Neural cell (in vitro differentiated cells): ENCODE measurements at regions not wholly inside any gene's neighbourhood (a gene's known extent, or its start where the extent isn't known, plus 50 kb on each side); places are given as distances from the start of the nearest gene placed in this dataset.

Experiments used
- H2AFZ ChIP-seq: fragments of 200-600, 300-800 bp; sonication (generic), shearing (Covaris generic); 2 replicates; pipeline ENCODE4 v1.6.0; 2014; ENCODE audit warnings: low read depth, mild to moderate bottlenecking, antibody characterized with exemption, low read length, moderate library complexity
- H3F3A ChIP-seq: fragments of 200-600 bp; shearing (Covaris generic); 2 replicates; pipeline ENCODE4 v1.6.1; 2016; ENCODE audit warnings: mild to moderate bottlenecking, moderate library complexity, mixed read lengths, antibody characterized with exemption, low read length; ENCODE audit not compliant: insufficient read depth, poor library complexity, severe bottlenecking
- H3K27ac ChIP-seq: fragments of 200-600, 300-800 bp; sonication (generic), shearing (Covaris generic); 2 replicates; pipeline ENCODE4 v1.5.1; 2014; ENCODE audit warnings: mild to moderate bottlenecking, low read length, moderate library complexity
- H3K27me3 ChIP-seq: fragments of 300-800, 200-600 bp; sonication (generic), shearing (Covaris generic); 2 replicates; pipeline ENCODE4 v1.6.0; 2014; ENCODE audit warnings: mild to moderate bottlenecking, low read depth, low read length, moderate library complexity; ENCODE audit not compliant: insufficient read depth
- H3K36me3 ChIP-seq: fragments of 300-800, 200-600 bp; sonication (generic), shearing (Covaris generic); 2 replicates; pipeline ENCODE4 v1.5.1; 2014; ENCODE audit warnings: mild to moderate bottlenecking, antibody characterized with exemption, low read length, moderate library complexity; ENCODE audit not compliant: insufficient read depth
- H3K4me2 ChIP-seq: fragments of 300-800, 200-600 bp; sonication (generic), shearing (Covaris generic); 2 replicates; pipeline ENCODE4 v1.6.0; 2014; ENCODE audit warnings: mild to moderate bottlenecking, low read length
- H3K4me3 ChIP-seq: fragments of 300-800, 200-600 bp; sonication (generic), shearing (Covaris generic); 2 replicates; pipeline ENCODE4 v1.5.1; 2014; ENCODE audit warnings: mild to moderate bottlenecking, low read length, moderate library complexity
- H3K79me2 ChIP-seq: fragments of 200-600 bp; shearing (Covaris generic); replicated peaks from 2 replicates; pipeline ENCODE4 v1.6.0; 2014; ENCODE audit warnings: mild to moderate bottlenecking, low read length, moderate library complexity; ENCODE audit not compliant: insufficient read depth
- H3K9ac ChIP-seq: fragments of 300-800, 200-600 bp; sonication (generic), shearing (Covaris generic); 2 replicates; pipeline ENCODE4 v1.6.1; 2016; ENCODE audit warnings: mild to moderate bottlenecking, low read length, mixed read lengths
- H3K9me2 ChIP-seq: fragments of 200-600 bp; shearing (Covaris generic); 2 replicates; pipeline ENCODE4 v1.6.1; 2016; ENCODE audit warnings: mild to moderate bottlenecking, low read length, mixed read lengths; ENCODE audit not compliant: insufficient read depth
- H3K9me3 ChIP-seq: fragments of 200-600, 300-800 bp; sonication (generic), shearing (Covaris generic); 2 replicates; pipeline ENCODE4 v1.6.1; 2016; ENCODE audit warnings: mild to moderate bottlenecking, mixed run types, low read length, moderate library complexity, mixed read lengths
- H4K20me1 ChIP-seq: fragments of 200-600 bp; shearing (Covaris generic); 2 replicates; pipeline ENCODE4 v1.6.1; 2016; ENCODE audit warnings: mild to moderate bottlenecking, mixed run types; ENCODE audit not compliant: insufficient read depth
- EP300 ChIP-seq: fragments of 450-650 bp; conservative IDR thresholded peaks from 2 replicates; pipeline ENCODE4 v1.6.1; 2014; ENCODE audit warnings: antibody characterized with exemption, mild to moderate bottlenecking, moderate library complexity; ENCODE audit not compliant: poor library complexity, severe bottlenecking
- EZH2 ChIP-seq: fragments of 200-600, 300-800 bp; shearing (Covaris generic), sonication (generic); IDR thresholded peaks from 2 replicates; pipeline ENCODE4 v1.6.1; 2014; ENCODE audit warnings: antibody characterized with exemption, low read length, borderline replicate concordance, mild to moderate bottlenecking; ENCODE audit not compliant: insufficient read depth, poor library complexity, severe bottlenecking
- MXI1 ChIP-seq: fragments of 450-650 bp; conservative IDR thresholded peaks from 2 replicates; pipeline ENCODE4 v1.6.1; 2014; ENCODE audit warnings: antibody characterized with exemption, mild to moderate bottlenecking; ENCODE audit not compliant: poor library complexity, severe bottlenecking
- POLR2AphosphoS5 ChIP-seq: IDR thresholded peaks from 2 replicates; pipeline ENCODE4 v1.6.1; 2012
- RAD21 ChIP-seq: fragments of 450-650 bp; conservative IDR thresholded peaks from 2 replicates; pipeline ENCODE4 v1.6.1; 2014; ENCODE audit warnings: antibody characterized with exemption, mild to moderate bottlenecking, moderate library complexity
- SMC3 ChIP-seq: fragments of 450-650 bp; conservative IDR thresholded peaks from 2 replicates; pipeline ENCODE4 v1.6.1; 2014; ENCODE audit warnings: antibody characterized with exemption, mild to moderate bottlenecking, moderate library complexity; ENCODE audit not compliant: poor library complexity
- TAF1 ChIP-seq: IDR thresholded peaks from 2 replicates; pipeline ENCODE4 v1.6.1; 2012; ENCODE audit warnings: low read depth
- TF ChIP-seq, protein P1 (sequence below): IDR thresholded peaks from 2 replicates; pipeline ENCODE4 v1.6.1; 2012; ENCODE audit warnings: borderline replicate concordance
- TF ChIP-seq, protein P2 (sequence below): fragments of 450-650 bp; IDR thresholded peaks from 2 replicates; pipeline ENCODE4 v1.5.1; 2014; ENCODE audit warnings: antibody characterized with exemption, mild to moderate bottlenecking, moderate library complexity; ENCODE audit not compliant: poor library complexity, severe bottlenecking

DNA sequence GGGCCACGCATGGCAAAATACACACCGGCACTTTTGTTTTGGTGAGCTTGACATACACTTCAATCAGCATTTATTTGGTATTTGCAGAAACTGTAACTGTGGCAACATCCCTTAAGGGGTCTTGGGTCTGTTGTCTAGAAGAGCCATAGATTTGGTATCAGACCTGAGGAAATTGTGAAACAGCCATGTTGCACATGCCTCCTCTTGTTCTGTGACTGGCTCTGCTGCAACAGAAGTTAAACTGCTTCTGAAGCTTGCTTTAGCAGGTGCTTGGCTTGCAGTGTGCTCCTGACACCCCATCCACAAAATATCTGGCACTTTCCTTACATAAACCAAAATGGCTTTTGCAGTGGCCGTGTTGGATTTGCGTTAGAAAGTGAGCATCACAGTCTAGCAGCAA is 247.3 kb downstream of the GATA3 start:
- Histone ChIP-seq H3K36me3 (no peaks in the 10 kb centered on the region), H2AFZ (no peak overlapping the region), H3K4me3 (no peak overlapping the region), H3K79me2 (no peaks in the 10 kb centered on the region), H3K9me3 (no peaks in the 10 kb centered on the region), H3F3A (no peaks in the 10 kb centered on the region), H3K9me2 (no peaks in the 10 kb centered on the region), H4K20me1 (no peaks in the 10 kb centered on the region), H3K27me3 (no peaks in the 10 kb centered on the region), H3K27ac (no peak overlapping the region), H3K9ac (no peak overlapping the region), H3K4me2 (no peak overlapping the region)
- TF ChIP-seq SMC3 = no peak
- TF ChIP-seq TAF1 = no peak
- no peak for TF ChIP-seq EZH2
- TF ChIP-seq, protein P1, sequence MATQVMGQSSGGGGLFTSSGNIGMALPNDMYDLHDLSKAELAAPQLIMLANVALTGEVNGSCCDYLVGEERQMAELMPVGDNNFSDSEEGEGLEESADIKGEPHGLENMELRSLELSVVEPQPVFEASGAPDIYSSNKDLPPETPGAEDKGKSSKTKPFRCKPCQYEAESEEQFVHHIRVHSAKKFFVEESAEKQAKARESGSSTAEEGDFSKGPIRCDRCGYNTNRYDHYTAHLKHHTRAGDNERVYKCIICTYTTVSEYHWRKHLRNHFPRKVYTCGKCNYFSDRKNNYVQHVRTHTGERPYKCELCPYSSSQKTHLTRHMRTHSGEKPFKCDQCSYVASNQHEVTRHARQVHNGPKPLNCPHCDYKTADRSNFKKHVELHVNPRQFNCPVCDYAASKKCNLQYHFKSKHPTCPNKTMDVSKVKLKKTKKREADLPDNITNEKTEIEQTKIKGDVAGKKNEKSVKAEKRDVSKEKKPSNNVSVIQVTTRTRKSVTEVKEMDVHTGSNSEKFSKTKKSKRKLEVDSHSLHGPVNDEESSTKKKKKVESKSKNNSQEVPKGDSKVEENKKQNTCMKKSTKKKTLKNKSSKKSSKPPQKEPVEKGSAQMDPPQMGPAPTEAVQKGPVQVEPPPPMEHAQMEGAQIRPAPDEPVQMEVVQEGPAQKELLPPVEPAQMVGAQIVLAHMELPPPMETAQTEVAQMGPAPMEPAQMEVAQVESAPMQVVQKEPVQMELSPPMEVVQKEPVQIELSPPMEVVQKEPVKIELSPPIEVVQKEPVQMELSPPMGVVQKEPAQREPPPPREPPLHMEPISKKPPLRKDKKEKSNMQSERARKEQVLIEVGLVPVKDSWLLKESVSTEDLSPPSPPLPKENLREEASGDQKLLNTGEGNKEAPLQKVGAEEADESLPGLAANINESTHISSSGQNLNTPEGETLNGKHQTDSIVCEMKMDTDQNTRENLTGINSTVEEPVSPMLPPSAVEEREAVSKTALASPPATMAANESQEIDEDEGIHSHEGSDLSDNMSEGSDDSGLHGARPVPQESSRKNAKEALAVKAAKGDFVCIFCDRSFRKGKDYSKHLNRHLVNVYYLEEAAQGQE = no peak
- no peak for TF ChIP-seq RAD21
- TF ChIP-seq, protein P2, sequence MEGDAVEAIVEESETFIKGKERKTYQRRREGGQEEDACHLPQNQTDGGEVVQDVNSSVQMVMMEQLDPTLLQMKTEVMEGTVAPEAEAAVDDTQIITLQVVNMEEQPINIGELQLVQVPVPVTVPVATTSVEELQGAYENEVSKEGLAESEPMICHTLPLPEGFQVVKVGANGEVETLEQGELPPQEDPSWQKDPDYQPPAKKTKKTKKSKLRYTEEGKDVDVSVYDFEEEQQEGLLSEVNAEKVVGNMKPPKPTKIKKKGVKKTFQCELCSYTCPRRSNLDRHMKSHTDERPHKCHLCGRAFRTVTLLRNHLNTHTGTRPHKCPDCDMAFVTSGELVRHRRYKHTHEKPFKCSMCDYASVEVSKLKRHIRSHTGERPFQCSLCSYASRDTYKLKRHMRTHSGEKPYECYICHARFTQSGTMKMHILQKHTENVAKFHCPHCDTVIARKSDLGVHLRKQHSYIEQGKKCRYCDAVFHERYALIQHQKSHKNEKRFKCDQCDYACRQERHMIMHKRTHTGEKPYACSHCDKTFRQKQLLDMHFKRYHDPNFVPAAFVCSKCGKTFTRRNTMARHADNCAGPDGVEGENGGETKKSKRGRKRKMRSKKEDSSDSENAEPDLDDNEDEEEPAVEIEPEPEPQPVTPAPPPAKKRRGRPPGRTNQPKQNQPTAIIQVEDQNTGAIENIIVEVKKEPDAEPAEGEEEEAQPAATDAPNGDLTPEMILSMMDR = no peak
- TF ChIP-seq POLR2AphosphoS5 = no peak
- no peak for TF ChIP-seq EP300
- TF ChIP-seq MXI1 = no peak

- Histone ChIP-seq H3K27ac (no peak overlapping the region), H3K9ac (no peak overlapping the region), H3K27me3 (no peaks in the 10 kb centered on the region), H3F3A (no peaks in the 10 kb centered on the region), H3K79me2 (no peaks in the 10 kb centered on the region), H2AFZ (no peak overlapping the region), H4K20me1 (no peaks in the 10 kb centered on the region), H3K36me3 (no peaks in the 10 kb centered on the region), H3K9me2 (no peaks in the 10 kb centered on the region), H3K4me3 (no peak overlapping the region), H3K9me3 (no peaks in the 10 kb centered on the region), H3K4me2 (no peak overlapping the region)
- TF ChIP-seq POLR2AphosphoS5 (no peak), RAD21 (no peak), SMC3 (no peak), MXI1 (no peak), EP300 (no peak), EZH2 (no peak), TAF1 (no peak)
- TF ChIP-seq, protein P1 = no peak
- TF ChIP-seq, protein P2 = no peak
Measured at GRCh38 chr10:8302565-8302964, 248.1 kb downstream of the GATA3 start.
